ENCODE measurements at regions not wholly inside any gene's neighbourhood (a gene's known extent, or its start where the extent isn't known, plus 50 kb on each side); places are given as distances from the start of the nearest gene placed in this dataset.

GRCh38 chrX:51956441-51956840 lies 63.0 kb downstream of the MAGED1 start:
- no peaks in the 10 kb centered on the region for H4K20me1 ChIP-seq (ENCODE audit: control insufficient read depth, extremely low read depth, insufficient read depth, low read length)
- no peaks in the 10 kb centered on the region for H3K4me1 ChIP-seq (ENCODE audit: control insufficient read depth, extremely low read depth, insufficient read depth, low read length)
- no peak overlapping the region for H3K4me3 ChIP-seq (ENCODE audit: control insufficient read depth in 2 of 3, extremely low read depth in 1 of 3, insufficient read depth in 2 of 3, low read depth in 1 of 3, low read length in 3 of 3)
- H3K27me3 ChIP-seq (ENCODE audit: control insufficient read depth, extremely low read depth, insufficient read depth, low read length): no peaks in the 10 kb centered on the region
- no peak overlapping the region for H3K9ac ChIP-seq (ENCODE audit: control insufficient read depth, extremely low read depth, insufficient read depth, low read length)
- H3K9me1 ChIP-seq (ENCODE audit: control insufficient read depth, extremely low read depth, insufficient read depth, low read length): no peaks in the 10 kb centered on the region
- TF ChIP-seq CTCF (optimal IDR thresholded peaks at IDR 0.05 in 1 of 3, IDR thresholded peaks at IDR 0.05 in 1 of 3, conservative IDR thresholded peaks at IDR 0.05 in 1 of 3; ENCODE audit: extremely low read depth in 1 of 3, insufficient read depth in 2 of 3, low read length in 3 of 3): no peak
- no peak for TF ChIP-seq EZH2 (IDR thresholded peaks at IDR 0.05; ENCODE audit: low read length)
- DNase-seq (ENCODE audit: low read depth, low spot score): no peak
- FAIRE-seq: no peak
- H3K9me3 ChIP-seq (ENCODE audit: control insufficient read depth, low read depth, low read length): no peaks in the 10 kb centered on the region
- no peaks in the 10 kb centered on the region for H3K79me2 ChIP-seq (ENCODE audit: control insufficient read depth, insufficient read depth, low read length)
- no peak overlapping the region for H3K27ac ChIP-seq (ENCODE audit: control insufficient read depth, insufficient read depth, low read length)
- H3K4me2 ChIP-seq (ENCODE audit: control insufficient read depth, extremely low read depth, insufficient read depth, low read depth, low read length): no peak overlapping the region
- no peak overlapping the region for H2AFZ ChIP-seq (ENCODE audit: control insufficient read depth, low read length)
- H3K36me3 ChIP-seq (ENCODE audit: control insufficient read depth in 2 of 2, extremely low read depth in 1 of 2, insufficient read depth in 2 of 2, low read length in 2 of 2): no peaks in the 10 kb centered on the region
- dilution Hi-C loops (cut with MboI; ENCODE audit: extremely low pct_ligation_motif_present, low sequenced_read_pairs): no loop called here

GRCh38 chrX:51975360-51975759 lies 81.9 kb downstream of the MAGED1 start:
- Histone ChIP-seq H3K9me1 (ENCODE audit: control insufficient read depth, extremely low read depth, insufficient read depth, low read length) (no peaks in the 10 kb centered on the region), H3K27me3 (ENCODE audit: control insufficient read depth, extremely low read depth, insufficient read depth, low read length) (no peaks in the 10 kb centered on the region), H3K27ac (ENCODE audit: control insufficient read depth, insufficient read depth, low read length) (no peak overlapping the region), H3K4me1 (ENCODE audit: control insufficient read depth, extremely low read depth, insufficient read depth, low read length) (no peaks in the 10 kb centered on the region), H2AFZ (ENCODE audit: control insufficient read depth, low read length) (no peak overlapping the region), H3K4me2 (ENCODE audit: control insufficient read depth, extremely low read depth, insufficient read depth, low read depth, low read length) (no peak overlapping the region), H3K79me2 (ENCODE audit: control insufficient read depth, insufficient read depth, low read length) (no peaks in the 10 kb centered on the region), H3K4me3 (ENCODE audit: control insufficient read depth in 2 of 3, extremely low read depth in 1 of 3, insufficient read depth in 2 of 3, low read depth in 1 of 3, low read length in 3 of 3) (no peak overlapping the region), H3K9ac (ENCODE audit: control insufficient read depth, extremely low read depth, insufficient read depth, low read length) (no peak overlapping the region), H4K20me1 (ENCODE audit: control insufficient read depth, extremely low read depth, insufficient read depth, low read length) (no peaks in the 10 kb centered on the region), H3K36me3 (ENCODE audit: control insufficient read depth in 2 of 2, extremely low read depth in 1 of 2, insufficient read depth in 2 of 2, low read length in 2 of 2) (no peaks in the 10 kb centered on the region), H3K9me3 (ENCODE audit: control insufficient read depth, low read depth, low read length) (no peaks in the 10 kb centered on the region)
- TF ChIP-seq CTCF (optimal IDR thresholded peaks at IDR 0.05 in 1 of 3, IDR thresholded peaks at IDR 0.05 in 1 of 3, conservative IDR thresholded peaks at IDR 0.05 in 1 of 3; ENCODE audit: extremely low read depth in 1 of 3, insufficient read depth in 2 of 3, low read length in 3 of 3) (no peak), EZH2 (IDR thresholded peaks at IDR 0.05; ENCODE audit: low read length) (no peak)
- DNase-seq (ENCODE audit: low read depth, low spot score): no peak
- dilution Hi-C loops (cut with MboI; ENCODE audit: extremely low pct_ligation_motif_present, low sequenced_read_pairs): no loop called here
- no peak for FAIRE-seq
